ENCODE measurements at regions not wholly inside any gene's neighbourhood (a gene's known extent, or its start where the extent isn't known, plus 50 kb on each side); places are given as distances from the start of the nearest gene placed in this dataset.

GRCh38 chr3:59482684-59483083 is 432.9 kb upstream of the CFAP20DC start:
- TF ChIP-seq CTCF (IDR thresholded peaks at IDR 0.05; ENCODE audit: insufficient read depth, low read length) = no peak
- no peak for TF ChIP-seq POLR2AphosphoS5 (IDR thresholded peaks at IDR 0.05; ENCODE audit: low read depth)
- TF ChIP-seq REST (IDR thresholded peaks at IDR 0.05; ENCODE audit: insufficient replicate concordance, low read depth) = no peak

Data from HL-60 (cell line).